GM10266 (cell line): ENCODE measurements at regions not wholly inside any gene's neighbourhood (a gene's known extent, or its start where the extent isn't known, plus 50 kb on each side); places are given as distances from the start of the nearest gene placed in this dataset.

Source experiments
- DNase-seq: peaks from one replicate; pipeline ENCODE4 v3.0.0; 2012; ENCODE audit errors: extremely low spot score
- CTCF ChIP-seq: IDR thresholded peaks from 2 replicates; pipeline ENCODE4 v1.5.1; 2012; ENCODE audit warnings: mild to moderate bottlenecking, low read depth; ENCODE audit not compliant: control insufficient read depth, insufficient read depth; ENCODE audit errors: missing control alignments

DNA sequence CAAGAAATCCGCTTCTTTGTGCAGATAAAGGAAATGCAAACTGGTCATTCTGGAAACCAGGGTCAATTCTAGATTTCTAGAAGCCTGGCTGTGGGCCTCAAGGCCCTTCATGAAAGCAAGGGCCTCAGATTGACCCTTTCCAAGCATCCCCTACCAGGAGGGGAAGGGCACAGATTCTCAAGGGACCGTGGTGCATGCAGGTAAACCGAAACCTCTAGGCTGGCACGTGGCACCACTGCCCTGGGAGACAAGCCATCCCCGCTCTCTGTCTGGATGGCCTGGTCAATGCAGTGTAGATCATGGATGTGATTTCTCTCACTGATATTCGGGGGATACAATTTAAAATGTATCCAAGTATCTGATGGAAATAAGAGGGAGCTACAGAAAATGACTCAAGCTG, 69.4 kb downstream of the TOMM20 start:
- no peak for DNase-seq
- TF ChIP-seq CTCF, result no peak

DNA sequence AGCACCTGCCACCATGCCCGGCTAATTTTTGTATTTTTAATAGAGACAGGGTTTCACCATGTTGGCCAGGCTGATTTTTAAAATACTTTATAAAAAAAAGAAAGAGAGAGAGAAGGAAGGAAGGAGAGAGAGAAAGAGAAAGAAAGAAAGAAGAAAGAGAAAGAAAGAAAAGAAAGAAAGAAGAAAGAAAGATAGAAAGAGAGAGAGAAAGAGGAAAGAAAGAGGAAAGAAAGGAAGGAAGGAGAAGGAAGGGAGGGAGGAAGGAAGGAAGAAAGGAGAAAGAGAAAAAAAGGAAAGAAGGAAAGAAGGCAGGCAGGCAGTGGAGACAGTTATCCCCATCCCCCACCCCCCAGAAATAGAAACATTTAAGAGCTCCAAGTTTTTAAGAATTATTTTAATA, 69.9 kb downstream of the TOMM20 start:
- no peak for DNase-seq
- TF ChIP-seq CTCF, result no peak

GRCh38 chr1:235057385-235058306, 71.0 kb downstream of the TOMM20 start:
- DNase-seq, result no peak
- TF ChIP-seq CTCF, result no peak

DNA sequence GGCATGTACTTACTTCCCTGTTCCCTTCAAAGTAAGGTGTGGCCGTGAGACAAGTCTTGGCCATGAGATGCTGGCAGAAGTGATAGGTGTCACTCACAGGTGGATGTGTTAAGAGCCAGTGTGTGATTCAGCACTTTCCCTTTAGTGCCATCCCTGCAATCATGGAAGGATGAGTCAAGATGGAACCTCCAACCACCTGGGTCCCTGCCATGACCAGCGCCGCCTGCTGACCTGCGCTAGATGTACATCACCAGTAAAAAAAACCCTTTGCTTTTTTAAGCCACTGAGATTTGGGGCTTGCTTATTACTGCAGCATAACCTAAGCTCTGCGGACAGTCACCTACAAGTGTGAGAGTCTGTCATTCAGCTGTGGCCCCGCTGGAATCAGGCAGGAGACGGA, 71.7 kb downstream of the TOMM20 start:
- no peak for TF ChIP-seq CTCF
- no peak for DNase-seq

GRCh38 chr1:235054936-235055335, 73.7 kb downstream of the TOMM20 start:
- DNase-seq, result no peak
- TF ChIP-seq CTCF, result no peak

DNA sequence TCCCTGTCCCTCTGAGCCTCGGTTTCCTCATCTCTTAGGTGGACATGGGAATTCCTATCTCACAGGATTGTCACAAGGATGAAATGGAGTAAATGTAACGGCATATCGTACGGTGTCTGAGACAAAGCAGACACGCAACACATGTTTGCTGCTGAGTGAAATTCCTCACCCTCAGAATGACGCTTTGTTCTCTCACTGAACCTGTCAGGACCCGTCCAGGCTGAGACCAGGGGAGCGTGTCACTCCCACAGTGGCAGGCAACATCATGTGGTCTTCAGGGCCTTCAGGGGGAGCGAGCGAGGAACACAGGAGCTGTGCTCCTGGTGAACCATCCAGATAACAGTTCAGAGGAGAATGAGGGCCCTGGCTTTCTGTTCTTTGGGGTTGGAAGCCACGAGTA, 74.2 kb downstream of the TOMM20 start:
- TF ChIP-seq CTCF, result no peak

GRCh38 chr1:235052067-235053008, 76.3 kb downstream of the TOMM20 start:
- no peak for DNase-seq
- no peak for TF ChIP-seq CTCF

More for the DNA sequence above, 74.2 kb downstream of the TOMM20 start:
- DNase-seq, result no peak
